ENCODE measurements at regions not wholly inside any gene's neighbourhood (a gene's known extent, or its start where the extent isn't known, plus 50 kb on each side); places are given as distances from the start of the nearest gene placed in this dataset.
"Not testable (repeated sequence)": the region's sequence is repeated elsewhere in the genome, so short reads cannot be mapped to it uniquely, and the experiment has no call there.

DNA sequence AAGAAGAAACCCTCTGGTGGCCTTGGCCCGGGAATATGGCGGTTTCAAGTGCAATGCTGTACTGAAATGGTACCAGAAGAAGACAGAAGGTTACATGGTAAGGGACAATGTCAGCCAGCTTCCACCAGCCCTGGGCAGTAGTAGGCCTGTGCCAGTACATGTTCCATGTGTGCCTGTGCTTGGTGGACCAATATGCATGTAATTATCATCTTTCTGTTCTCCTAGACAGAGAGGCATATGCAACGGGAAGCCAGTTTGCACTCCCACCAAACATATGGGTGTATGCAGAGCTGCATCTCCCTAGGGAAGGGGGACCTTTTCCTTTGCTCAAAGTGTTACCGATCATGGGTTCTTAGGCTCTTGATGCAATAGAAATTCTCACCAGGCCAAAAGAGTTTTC is 80.9 kb upstream of the ADORA2B start:
- intact Hi-C loops (cut with DNase I); H3K4me1 ChIP-seq (ENCODE audit: insufficient read depth); H3K36me3 ChIP-seq; H3K27me3 ChIP-seq; H3K9me3 ChIP-seq; DNase-seq; H3K4me3 ChIP-seq; H3K27ac ChIP-seq: not testable (repeated sequence)
- 66 to 83% (median 75%) methylated on average over 4 of the region's 4 CpGs for WGBS, 3 donors

DNA sequence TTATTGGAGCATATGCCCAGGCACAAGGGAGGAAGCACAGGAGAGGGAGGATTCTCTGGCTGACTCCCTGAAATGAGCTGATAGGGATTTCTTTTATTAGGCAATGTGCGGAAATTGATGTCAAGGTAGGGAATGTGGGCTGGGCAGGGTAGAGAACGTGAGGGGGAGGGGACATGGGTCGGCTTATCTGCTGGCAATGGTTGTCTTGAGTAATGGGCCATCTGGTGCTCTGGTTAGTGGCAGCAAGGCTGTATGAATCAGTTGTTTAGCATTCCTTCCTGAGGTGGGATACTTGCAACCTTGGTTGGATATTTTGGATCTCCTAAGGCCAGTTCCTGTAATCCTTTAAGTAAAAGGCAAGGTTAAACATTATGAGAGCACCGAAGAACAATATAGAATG is 80.5 kb upstream of the ADORA2B start:
- intact Hi-C loops (cut with DNase I); H3K27me3 ChIP-seq; H3K27ac ChIP-seq; H3K4me3 ChIP-seq; H3K9me3 ChIP-seq; H3K36me3 ChIP-seq; H3K4me1 ChIP-seq (ENCODE audit: insufficient read depth): not testable (repeated sequence)
- peak in 1 of 5 donors; percentile 37 for DNase-seq
- 10 to 21% (median 17%) methylated on average over 4 of the region's 4 CpGs for WGBS, 3 donors

DNA sequence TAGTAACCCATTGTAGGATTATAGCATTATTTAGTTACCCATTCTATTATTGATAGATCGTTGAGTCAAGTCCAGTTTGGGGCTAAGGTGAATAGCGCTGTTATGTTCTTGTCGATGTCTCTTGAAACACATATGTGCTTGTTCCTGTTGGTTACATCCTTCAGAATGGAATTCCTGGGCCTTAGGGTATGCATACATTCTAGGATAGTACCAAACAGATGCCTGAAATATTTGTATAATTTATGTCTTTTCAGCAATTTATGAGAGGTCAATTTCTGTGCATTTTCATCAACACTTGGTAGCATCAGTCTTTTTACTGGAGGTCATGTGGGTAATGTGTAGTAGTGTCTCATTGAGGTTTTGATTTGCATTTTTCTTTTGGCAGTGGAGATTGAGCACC is 78.9 kb upstream of the ADORA2B start:
- intact Hi-C loops (cut with DNase I); H3K27ac ChIP-seq; H3K27me3 ChIP-seq; H3K4me1 ChIP-seq (ENCODE audit: insufficient read depth); DNase-seq; H3K9me3 ChIP-seq; H3K4me3 ChIP-seq; H3K36me3 ChIP-seq: not testable (repeated sequence)
- 85 to 98% (median 96%) methylated on average over 3 of the region's 3 CpGs for WGBS, 3 donors

DNA sequence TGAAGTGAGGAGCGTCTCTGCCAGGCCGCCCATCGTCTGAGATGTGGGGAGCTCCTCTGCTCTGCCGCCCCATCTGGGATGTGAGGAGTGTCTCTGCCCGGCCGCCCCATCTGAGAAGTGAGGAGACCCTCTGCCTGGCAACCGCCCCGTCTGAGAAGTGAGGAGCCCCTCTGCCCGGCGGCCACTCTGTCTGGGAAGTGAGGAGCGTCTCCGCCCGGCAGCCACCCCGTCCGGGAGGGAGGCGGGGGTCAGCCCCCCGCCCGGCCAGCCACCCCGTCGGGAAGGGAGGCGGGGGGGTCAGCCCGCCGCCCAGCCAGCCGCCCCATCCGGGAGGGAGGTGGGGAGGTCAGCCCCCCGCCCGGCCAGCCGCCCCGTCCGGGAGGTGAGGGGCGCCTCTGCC is 77.6 kb upstream of the ADORA2B start:
- H3K27ac ChIP-seq; intact Hi-C loops (cut with DNase I); DNase-seq; H3K4me1 ChIP-seq (ENCODE audit: insufficient read depth); H3K9me3 ChIP-seq; H3K36me3 ChIP-seq; H3K27me3 ChIP-seq; H3K4me3 ChIP-seq: not testable (repeated sequence)
- 96 to 100% (median 98%) methylated on average over 10 to 21 of the region's 31 CpGs for WGBS, 3 donors

DNA sequence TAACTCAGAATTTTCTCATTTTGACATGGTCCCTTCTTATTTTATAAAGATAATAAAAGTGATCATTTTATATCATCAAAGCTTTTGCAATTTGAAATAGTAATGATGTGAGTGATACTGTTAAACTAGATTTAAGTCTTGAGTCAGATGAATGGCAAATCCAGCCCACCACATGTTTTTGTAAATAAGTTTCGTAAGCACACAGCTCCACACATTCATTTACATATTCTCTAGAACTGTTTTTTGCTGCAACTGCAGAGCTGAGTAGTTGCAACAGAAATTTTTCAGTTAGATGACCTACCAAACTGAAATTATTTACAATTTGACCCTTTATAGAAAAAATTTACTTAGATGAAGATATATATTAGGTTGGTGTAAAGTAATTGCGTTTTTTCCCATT is 75.1 kb upstream of the ADORA2B start:
- H3K9me3 ChIP-seq; H3K27ac ChIP-seq; H3K36me3 ChIP-seq; H3K4me3 ChIP-seq; intact Hi-C loops (cut with DNase I); H3K27me3 ChIP-seq; DNase-seq; H3K4me1 ChIP-seq (ENCODE audit: insufficient read depth): not testable (repeated sequence)
- WGBS, 3 donors, result 60 to 82% methylated on average over 1 of the region's 2 CpGs; no CpG with 5 or more reads in 1 of the 3 donors

DNA sequence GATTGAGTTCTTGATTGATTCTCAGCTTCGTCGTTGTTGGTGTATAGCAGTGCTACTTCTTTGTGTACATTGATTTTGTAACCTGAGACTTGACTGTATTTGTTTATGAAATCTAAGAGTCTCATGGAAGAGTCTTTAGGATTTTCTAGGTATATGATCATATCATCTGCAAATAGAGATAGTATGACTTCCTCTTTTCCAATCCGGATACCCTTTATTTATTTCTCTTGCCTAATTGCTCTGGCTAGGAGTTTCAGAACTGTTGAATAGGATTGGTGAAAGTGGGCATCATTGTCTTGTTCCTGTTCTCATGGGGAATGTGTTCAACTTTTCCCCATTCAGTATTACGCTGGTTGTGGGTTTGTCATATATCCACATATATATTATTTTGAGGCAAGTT is 72.3 kb upstream of the ADORA2B start:
- H3K27me3 ChIP-seq; H3K27ac ChIP-seq; H3K4me1 ChIP-seq (ENCODE audit: insufficient read depth); intact Hi-C loops (cut with DNase I); H3K36me3 ChIP-seq; H3K9me3 ChIP-seq; H3K4me3 ChIP-seq; DNase-seq: not testable (repeated sequence)
- 79 to 90% (median 87%) methylated on average over 4 of the region's 4 CpGs for WGBS, 3 donors

DNA sequence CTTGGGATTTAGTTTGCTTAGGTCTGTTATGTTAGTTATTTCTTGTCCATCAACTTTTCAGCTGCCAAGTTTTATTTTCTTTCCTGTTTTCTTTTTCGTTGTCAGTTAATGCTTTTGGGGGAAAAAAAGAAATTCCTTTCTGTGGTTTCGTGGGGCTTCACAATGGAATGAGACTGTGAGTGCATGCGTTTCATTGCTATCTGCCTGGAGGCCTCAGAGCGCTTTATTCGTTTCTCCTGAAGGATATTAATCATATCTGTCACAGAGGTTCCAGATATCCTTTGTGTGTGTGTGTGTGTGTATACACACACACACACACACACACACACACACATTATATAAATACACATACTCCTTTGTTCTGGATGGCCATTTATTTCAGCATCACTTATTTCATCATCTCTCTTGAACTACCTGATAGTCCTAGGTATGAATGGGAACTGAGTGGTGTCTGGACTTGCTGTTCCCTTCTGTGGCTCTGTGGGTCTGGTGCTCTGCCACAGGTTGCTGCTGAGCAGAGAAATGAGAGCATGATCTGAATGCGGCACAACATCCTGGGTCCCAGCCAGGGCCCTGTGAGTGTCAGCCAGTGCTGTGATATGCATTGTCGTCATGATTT is 66.9 kb upstream of the ADORA2B start:
- H3K9me3 ChIP-seq; H3K4me1 ChIP-seq (ENCODE audit: insufficient read depth); H3K27ac ChIP-seq; H3K27me3 ChIP-seq; intact Hi-C loops (cut with DNase I); H3K36me3 ChIP-seq; DNase-seq; H3K4me3 ChIP-seq: not testable (repeated sequence)
- WGBS, 3 donors, result 77 to 86% (median 83%) methylated on average over 7 of the region's 7 CpGs

DNA sequence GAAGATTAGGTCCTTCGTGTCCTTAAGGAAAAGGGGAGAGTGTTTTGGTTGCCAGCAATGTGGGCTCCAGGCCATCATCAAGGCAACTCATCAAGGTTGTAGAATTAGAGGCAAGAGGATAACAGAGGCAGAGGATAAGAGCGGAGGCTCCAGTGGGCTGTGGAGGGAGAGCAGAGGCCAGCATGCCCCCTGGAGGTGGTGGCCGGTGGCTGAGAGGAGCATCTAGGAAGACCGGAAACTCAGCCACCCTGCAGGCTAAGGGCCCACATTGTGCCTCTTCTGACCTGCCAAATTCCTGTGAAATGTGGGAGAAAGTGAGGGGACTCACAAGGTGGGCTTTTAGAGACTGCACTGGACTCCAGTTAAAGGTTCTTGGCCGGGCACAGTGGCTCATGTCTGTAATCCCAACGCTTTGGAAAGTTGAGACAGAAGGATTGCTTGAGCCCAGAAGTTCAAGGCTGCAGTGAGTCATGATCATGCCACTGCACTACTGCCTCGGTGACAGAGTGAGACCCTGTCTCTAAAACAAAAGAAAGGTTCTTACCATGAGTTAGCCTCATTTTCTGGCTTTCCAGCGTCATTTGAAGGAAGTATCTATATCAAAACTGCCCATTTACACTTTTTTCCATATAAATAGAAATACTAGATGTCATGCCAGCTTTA is 62.7 kb upstream of the ADORA2B start:
- TF ChIP-seq EP300 (IDR thresholded peaks at IDR 0.05) (no peak), POLR2A (IDR thresholded peaks at IDR 0.05) (no peak)
- TF ChIP-seq, protein P1, sequence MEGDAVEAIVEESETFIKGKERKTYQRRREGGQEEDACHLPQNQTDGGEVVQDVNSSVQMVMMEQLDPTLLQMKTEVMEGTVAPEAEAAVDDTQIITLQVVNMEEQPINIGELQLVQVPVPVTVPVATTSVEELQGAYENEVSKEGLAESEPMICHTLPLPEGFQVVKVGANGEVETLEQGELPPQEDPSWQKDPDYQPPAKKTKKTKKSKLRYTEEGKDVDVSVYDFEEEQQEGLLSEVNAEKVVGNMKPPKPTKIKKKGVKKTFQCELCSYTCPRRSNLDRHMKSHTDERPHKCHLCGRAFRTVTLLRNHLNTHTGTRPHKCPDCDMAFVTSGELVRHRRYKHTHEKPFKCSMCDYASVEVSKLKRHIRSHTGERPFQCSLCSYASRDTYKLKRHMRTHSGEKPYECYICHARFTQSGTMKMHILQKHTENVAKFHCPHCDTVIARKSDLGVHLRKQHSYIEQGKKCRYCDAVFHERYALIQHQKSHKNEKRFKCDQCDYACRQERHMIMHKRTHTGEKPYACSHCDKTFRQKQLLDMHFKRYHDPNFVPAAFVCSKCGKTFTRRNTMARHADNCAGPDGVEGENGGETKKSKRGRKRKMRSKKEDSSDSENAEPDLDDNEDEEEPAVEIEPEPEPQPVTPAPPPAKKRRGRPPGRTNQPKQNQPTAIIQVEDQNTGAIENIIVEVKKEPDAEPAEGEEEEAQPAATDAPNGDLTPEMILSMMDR (IDR thresholded peaks at IDR 0.05), result no peak
- intact Hi-C loops (cut with DNase I), result no loop called here
- 73 to 81% (median 79%) methylated on average over 8 of the region's 8 CpGs for WGBS, 3 donors
- no peaks in the 10 kb centered on the region for H3K9me3 ChIP-seq
- no peaks in the 10 kb centered on the region for H3K36me3 ChIP-seq
- no peaks in the 10 kb centered on the region for H3K27me3 ChIP-seq
- no peaks in the 10 kb centered on the region for H3K4me1 ChIP-seq (ENCODE audit: insufficient read depth)
- no peak overlapping the region for H3K27ac ChIP-seq
- DNase-seq, result no peak
- no peak overlapping the region for H3K4me3 ChIP-seq

Measured in ovary (tissue), 7 donors.